ENCODE measurements at regions not wholly inside any gene's neighbourhood (a gene's known extent, or its start where the extent isn't known, plus 50 kb on each side); places are given as distances from the start of the nearest gene placed in this dataset.

GRCh38 chr6:15841937-15842726 lies 179.3 kb upstream of the DTNBP1 start:
- ChIA-PET POLR2A (interaction anchor here (0.6 to 1.0 kb wide), 3 partner anchors 11 to 45 kb away, joined by 3 to 6 read pairs (median 4); no protein-coding TSS in a partner anchor), CTCF (interaction anchor here (1.0 to 2.2 kb wide), 4 partner anchors 9 to 21 kb away, joined by 3 to 6 read pairs (median 4); no protein-coding TSS in a partner anchor), RAD21 (ENCODE audit: unreplicated experiment) (interaction anchor here (0.6 to 3.3 kb wide), 4 partner anchors 66 to 554 kb away, joined by 4 to 11 read pairs (median 4); no protein-coding TSS in a partner anchor), SMC1A (ENCODE audit: uncharacterized antibody, unreplicated experiment) (interaction anchor here (0.8 to 1.9 kb wide), 9 partner anchors 9 to 290 kb away, joined by 3 to 7 read pairs (median 3); no protein-coding TSS in a partner anchor)
- Histone ChIP-seq H3K4me2 (ENCODE audit: control insufficient read depth, insufficient read depth) (no peak overlapping the region), H3K4me3 (no peak overlapping the region), H3K79me2 (ENCODE audit: control insufficient read depth, insufficient read depth, low read length) (no peaks in the 10 kb centered on the region), H3K9ac (ENCODE audit: control insufficient read depth, insufficient read depth, low read length) (no peak overlapping the region), H3K27me3 (replicated peaks in 1 of 2; ENCODE audit: control insufficient read depth in 2 of 2, insufficient read depth in 2 of 2, low read length in 1 of 2) (no peaks in the 10 kb centered on the region), H3K27ac (ENCODE audit: control insufficient read depth, insufficient read depth) (no peak overlapping the region), H3K9me3 (replicated peaks; ENCODE audit: control insufficient read depth, insufficient read depth, low read length) (no peaks in the 10 kb centered on the region), H4K20me1 (ENCODE audit: control insufficient read depth, insufficient read depth) (no peaks in the 10 kb centered on the region), H2AFZ (ENCODE audit: control insufficient read depth, low read depth, low read length) (no peak overlapping the region), H3K36me3 (ENCODE audit: control insufficient read depth in 2 of 2, insufficient read depth in 2 of 2, low read length in 1 of 2) (no peaks in the 10 kb centered on the region), H3K4me1 (ENCODE audit: control insufficient read depth, insufficient read depth, low read length) (peaks cover 5% of the 10 kb centered on the region; the same call in 1 of the 2 replicates)
- no TSS peak for BruUV-seq (replicated peaks)
- DNase-seq (ENCODE audit: low read depth, low spot score): no peak
- no peak for ATAC-seq
- in situ Hi-C loops (cut with MboI) (no loop called here), intact Hi-C loops (cut with micrococcal nuclease; ENCODE audit: unreplicated experiment) (no loop called here)
- WGBS (ENCODE audit: insufficient coverage, insufficient replicate concordance, low lambda C conversion rate, missing lambda C conversion rate): 63% methylated on average over 9 of the region's 9 CpGs
- no peak for FAIRE-seq
- no peak for TF ChIP-seq SKIL (IDR thresholded peaks at IDR 0.05; ENCODE audit: low read depth, poor library complexity, severe bottlenecking)
- no peak for TF ChIP-seq CBX5 (IDR thresholded peaks at IDR 0.05; ENCODE audit: low read depth)
- no peak for TF ChIP-seq BHLHE40 (IDR thresholded peaks at IDR 0.05; ENCODE audit: borderline replicate concordance in 1 of 2, low read depth in 2 of 2, low read length in 1 of 2)
- no peak for TF ChIP-seq DPF2 (IDR thresholded peaks at IDR 0.05)
- TF ChIP-seq ZNF622 (IDR thresholded peaks at IDR 0.05): no peak
- TF ChIP-seq JUND (IDR thresholded peaks at IDR 0.05; ENCODE audit: low read depth, low read length): no peak
- no peak for TF ChIP-seq KDM1A (IDR thresholded peaks at IDR 0.05; ENCODE audit: borderline replicate concordance)
- TF ChIP-seq HDAC6 (IDR thresholded peaks at IDR 0.05; ENCODE audit: unreplicated experiment): no peak
- no peak for TF ChIP-seq ZBTB4 (CRISPR knock-in tag; IDR thresholded peaks at IDR 0.05)
- no peak for TF ChIP-seq ELK1 (IDR thresholded peaks at IDR 0.05; ENCODE audit: low read depth, low read length)
- TF ChIP-seq HDAC2 (IDR thresholded peaks at IDR 0.05): no peak
- no peak for TF ChIP-seq KLF5 (IDR thresholded peaks at IDR 0.05; ENCODE audit: partially characterized antibody)
- no peak for TF ChIP-seq USF2 (IDR thresholded peaks at IDR 0.05; ENCODE audit: borderline replicate concordance, low read depth, low read length)

Measured in GM12878 (cell line).